Stomach (tissue), 8 donors: ENCODE measurements at regions not wholly inside any gene's neighbourhood (a gene's known extent, or its start where the extent isn't known, plus 50 kb on each side); places are given as distances from the start of the nearest gene placed in this dataset.

Experiments
- DNase-seq, 2 donors: peaks; one replicate each; pipeline versions ENCODE4 v3.0.0 to v3.0.0-alpha.2; 2013 to 2019
- H3K27ac ChIP-seq, 5 donors: fragments of 200-600 bp in 4 of 5; sonication (generic) in 4 of 5; one replicate each; pipeline ENCODE4 v1.5.1; 2013 to 2019; ENCODE audit warnings: mild to moderate bottlenecking in 1 of 5, moderate library complexity in 1 of 5
- H3K27me3 ChIP-seq, 3 donors: fragments of 200-600 bp; sonication (generic); one replicate each; pipeline ENCODE4 v1.5.1; 2017 to 2019; ENCODE audit warnings: mixed run types in 1 of 3
- H3K36me3 ChIP-seq, 4 donors: fragments of 200-600 bp; sonication (generic); 1 replicate in 3 of 4; 2 replicates in 1 of 4; pipeline ENCODE4 v1.5.1; 2016 to 2019
- H3K4me1 ChIP-seq, 4 donors: fragments of 200-600 bp; sonication (generic); one replicate each; pipeline ENCODE4 v1.5.1; 2016 to 2019
- H3K4me3 ChIP-seq, 4 donors: fragments of 200-600 bp; sonication (generic) in 3 of 4; one replicate each; pipeline ENCODE4 v1.5.1; 2016 to 2019; ENCODE audit warnings: mild to moderate bottlenecking in 1 of 4
- H3K9me3 ChIP-seq, 4 donors: fragments of 200-600 bp; sonication (generic); one replicate each; pipeline ENCODE4 v1.5.1; 2016 to 2019
- CTCF ChIP-seq, 7 experiments: fragments of 450-650 bp in 4 of 7; fragments of 200-600 bp in 3 of 7; sonication (generic) in 3 of 7; IDR thresholded peaks; one replicate each; pipeline ENCODE4 v1.5.1; 2016 to 2019; ENCODE audit warnings: antibody characterized with exemption in 7 of 7, control low read depth in 2 of 7, mild to moderate bottlenecking in 1 of 7
- EP300 ChIP-seq: sonication (generic); formaldehyde crosslinking; IDR thresholded peaks from one replicate; pipeline ENCODE4 v1.6.1; 2017; ENCODE audit warnings: antibody characterized with exemption
- POLR2A ChIP-seq, 4 donors: fragments of 450-650 bp; IDR thresholded peaks; one replicate each; pipeline ENCODE4 v1.6.1; 2016; ENCODE audit warnings: antibody characterized with exemption in 4 of 4, control low read depth in 2 of 4, mild to moderate bottlenecking in 1 of 4, moderate library complexity in 1 of 4
- POLR2AphosphoS5 ChIP-seq, 3 donors: sonication (generic); formaldehyde crosslinking; IDR thresholded peaks; one replicate each; pipeline ENCODE4 v1.6.1; 2016; ENCODE audit warnings: antibody characterized with exemption in 3 of 3
- WGBS, 5 donors: extraction: QIAGEN DNeasy Blood & Tissue Kit in 3 of 5; methylation state at CpG; one replicate each; pipeline versions ENCODE4 v1.1.5 to v1.1.7; 2013 to 2018; 5-methylcytosine and 5-hydroxymethylcytosine counted together
- intact Hi-C: fragments of 100-400 bp; cut with DNase I; formaldehyde crosslinking; loops from one replicate; pipeline ENCODE4 v1.15.1; 2023; ENCODE audit warnings: low total_unique reads
- donor health status: healthy with polysubstance abuse.
- donor health status: Bipolar disorder and iron deficiency.
- donor health status: healthy.

DNA sequence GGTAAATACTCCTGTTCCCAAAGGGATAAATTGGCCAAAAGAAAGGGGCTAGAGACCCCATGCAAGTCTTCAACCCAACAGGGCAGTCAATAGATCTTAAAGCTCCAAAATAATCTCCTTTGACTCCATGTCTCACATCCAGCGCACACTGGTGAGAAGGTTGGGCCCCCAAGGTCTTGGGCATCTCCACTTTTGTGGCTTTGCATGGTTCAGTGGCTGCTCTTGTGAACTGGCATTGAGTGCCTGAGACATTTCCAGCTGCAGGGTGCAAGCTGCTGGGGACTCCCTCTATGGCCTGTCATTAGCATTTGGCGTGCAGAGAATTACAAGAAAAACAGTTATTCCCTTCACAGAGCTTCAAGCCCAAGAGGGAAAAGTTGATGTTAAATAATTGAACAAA lies 224.7 kb downstream of the MTRR start:
- H3K4me3 ChIP-seq: no peak overlapping the region
- TF ChIP-seq POLR2A (IDR thresholded peaks at IDR 0.05) (no peak), POLR2AphosphoS5 (IDR thresholded peaks at IDR 0.05) (no peak), EP300 (no peak), CTCF (IDR thresholded peaks at IDR 0.05) (no peak)
- no peaks in the 10 kb centered on the region for H3K9me3 ChIP-seq
- no peaks in the 10 kb centered on the region for H3K4me1 ChIP-seq
- no peak overlapping the region for H3K27ac ChIP-seq
- 84 to 98% (median 92%) methylated on average over 2 of the region's 2 CpGs for WGBS, 5 donors
- DNase-seq: no peak
- intact Hi-C loops: no loop called here
- no peaks in the 10 kb centered on the region for H3K36me3 ChIP-seq
- no peaks in the 10 kb centered on the region for H3K27me3 ChIP-seq

DNA sequence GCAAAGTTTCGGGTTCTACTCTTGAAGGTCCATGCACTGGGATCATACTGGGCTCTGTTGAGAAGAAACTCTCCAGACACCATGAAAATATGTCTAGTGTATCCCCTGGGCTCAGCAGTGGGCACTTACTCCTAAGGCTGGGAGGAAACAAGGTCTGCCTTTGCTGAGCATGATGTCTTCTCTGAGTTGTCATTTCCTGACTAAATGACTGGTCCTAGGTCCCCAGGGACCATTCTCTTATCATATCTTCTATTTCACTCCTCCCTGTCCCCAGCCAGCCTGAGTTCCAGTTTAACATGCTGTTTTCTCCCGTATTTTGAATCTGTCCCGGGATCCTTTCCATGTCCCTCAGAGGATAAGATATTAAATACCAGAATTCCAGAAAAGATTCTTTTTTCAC lies 225.4 kb downstream of the MTRR start:
- WGBS, 5 donors: 80 to 88% (median 83%) methylated on average over 3 of the region's 3 CpGs
- Histone ChIP-seq H3K4me3 (no peak overlapping the region), H3K4me1 (no peaks in the 10 kb centered on the region), H3K9me3 (no peaks in the 10 kb centered on the region), H3K27ac (no peak overlapping the region), H3K36me3 (no peaks in the 10 kb centered on the region), H3K27me3 (no peaks in the 10 kb centered on the region)
- no peak for DNase-seq
- TF ChIP-seq POLR2A (IDR thresholded peaks at IDR 0.05): no peak
- TF ChIP-seq EP300: no peak
- TF ChIP-seq CTCF (IDR thresholded peaks at IDR 0.05): no peak
- no peak for TF ChIP-seq POLR2AphosphoS5 (IDR thresholded peaks at IDR 0.05)
- intact Hi-C loops: no loop called here

GRCh38 chr5:8097146-8097545 lies 228.2 kb downstream of the MTRR start:
- intact Hi-C loops: no loop called here
- WGBS, 5 donors: 80 to 91% (median 86%) methylated on average over 3 of the region's 3 CpGs
- H3K4me1 ChIP-seq: no peaks in the 10 kb centered on the region

GRCh38 chr5:8098081-8098480 lies 229.1 kb downstream of the MTRR start:
- intact Hi-C loops: no loop called here
- Histone ChIP-seq H3K4me3 (no peak overlapping the region), H3K4me1 (no peaks in the 10 kb centered on the region), H3K36me3 (no peaks in the 10 kb centered on the region), H3K27ac (no peak overlapping the region), H3K9me3 (no peaks in the 10 kb centered on the region), H3K27me3 (no peaks in the 10 kb centered on the region)
- WGBS, 5 donors: 76 to 94% (median 82%) methylated on average over 2 of the region's 2 CpGs
- TF ChIP-seq POLR2AphosphoS5 (IDR thresholded peaks at IDR 0.05) (no peak), POLR2A (IDR thresholded peaks at IDR 0.05) (no peak), EP300 (no peak), CTCF (IDR thresholded peaks at IDR 0.05) (no peak)
- peak in 1 of 2 donors; percentile 56 for DNase-seq

More at GRCh38 chr5:8097146-8097545, 228.2 kb downstream of the MTRR start:
- no peak overlapping the region for H3K4me3 ChIP-seq
- no peaks in the 10 kb centered on the region for H3K36me3 ChIP-seq
- DNase-seq: no peak
- no peak for TF ChIP-seq EP300
- TF ChIP-seq CTCF (IDR thresholded peaks at IDR 0.05): no peak
- TF ChIP-seq POLR2AphosphoS5 (IDR thresholded peaks at IDR 0.05): no peak
- no peak for TF ChIP-seq POLR2A (IDR thresholded peaks at IDR 0.05)
- no peaks in the 10 kb centered on the region for H3K9me3 ChIP-seq
- H3K27me3 ChIP-seq: no peaks in the 10 kb centered on the region
- no peak overlapping the region for H3K27ac ChIP-seq
